ENCODE measurements at regions not wholly inside any gene's neighbourhood (a gene's known extent, or its start where the extent isn't known, plus 50 kb on each side); places are given as distances from the start of the nearest gene placed in this dataset.

DNA sequence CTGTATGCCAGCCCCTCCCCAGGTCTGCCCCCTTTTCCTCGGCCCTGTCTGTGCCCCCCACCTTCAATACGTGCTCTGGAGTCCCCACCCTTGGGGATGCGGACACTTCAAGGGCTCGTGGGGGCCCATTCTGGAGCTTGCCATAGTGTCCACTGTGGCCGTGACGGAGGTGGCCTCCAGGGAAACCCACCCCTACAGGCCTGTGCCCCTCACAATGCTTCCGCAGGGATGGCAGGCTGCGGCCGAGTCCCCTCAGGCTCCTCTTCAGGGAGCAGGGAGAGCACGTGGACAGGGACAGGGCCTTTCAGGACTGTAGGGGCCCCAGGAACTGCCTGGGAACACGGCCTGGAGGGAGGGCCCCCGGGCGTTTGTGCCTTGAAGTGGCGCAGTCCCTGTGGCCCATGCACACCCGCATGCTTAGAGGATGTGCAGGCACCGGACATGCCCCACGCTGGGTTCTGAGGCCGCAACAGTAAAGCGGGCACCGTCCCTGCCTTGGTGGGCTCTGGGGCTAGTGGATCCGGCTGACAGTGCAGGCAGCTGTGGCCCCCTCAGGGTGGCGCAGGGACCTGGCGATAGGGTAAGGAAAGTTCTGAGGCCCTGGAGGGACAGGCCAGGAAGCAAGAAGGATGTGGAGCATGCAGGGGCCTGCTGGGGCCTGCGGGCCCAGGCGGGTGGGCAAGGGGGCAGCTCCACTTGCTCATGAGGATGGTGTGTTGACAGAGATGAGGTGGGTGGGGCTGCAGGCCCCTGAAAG lies 209.0 kb upstream of the RTL1 start:
- H3K9me3 Mint-ChIP-seq, result no peaks in the 10 kb centered on the region
- no peaks in the 10 kb centered on the region for H3K36me3 Mint-ChIP-seq
- H3K27me3 Mint-ChIP-seq, result no peaks in the 10 kb centered on the region
- no peak for DNase-seq
- no peaks in the 10 kb centered on the region for H3K4me1 Mint-ChIP-seq
- no peak overlapping the region for H3K4me3 Mint-ChIP-seq
- no peak overlapping the region for H3K27ac Mint-ChIP-seq

DNA sequence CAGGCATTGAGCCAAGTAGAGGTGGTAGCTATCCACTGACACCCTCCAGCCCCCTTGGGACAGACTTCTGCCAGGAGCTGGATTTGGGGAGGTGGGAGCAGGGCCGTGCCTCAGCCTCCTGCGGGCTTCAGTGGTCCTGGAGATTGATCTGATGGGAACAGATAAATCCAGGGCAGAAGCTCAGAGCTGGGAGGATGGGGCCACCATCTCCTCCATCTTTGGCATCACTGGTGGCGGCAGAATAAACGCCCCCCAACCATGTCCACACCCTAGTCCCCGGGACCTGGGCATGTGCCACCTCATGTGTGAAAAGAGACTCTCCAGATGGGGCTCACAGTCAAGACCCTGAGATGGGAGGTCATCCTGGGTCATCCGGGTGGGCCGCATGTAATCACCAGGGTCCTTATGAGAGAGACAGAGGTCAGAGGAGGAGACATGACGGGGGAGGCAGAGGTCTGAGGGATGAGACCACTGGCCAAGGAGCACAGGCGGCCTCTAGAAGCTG lies 209.6 kb upstream of the RTL1 start:
- Mint-ChIP-seq H3K9me3 (no peaks in the 10 kb centered on the region), H3K4me1 (no peaks in the 10 kb centered on the region), H3K27me3 (no peaks in the 10 kb centered on the region), H3K4me3 (no peak overlapping the region), H3K27ac (no peak overlapping the region), H3K36me3 (no peaks in the 10 kb centered on the region)
- DNase-seq, result no peak

DNA sequence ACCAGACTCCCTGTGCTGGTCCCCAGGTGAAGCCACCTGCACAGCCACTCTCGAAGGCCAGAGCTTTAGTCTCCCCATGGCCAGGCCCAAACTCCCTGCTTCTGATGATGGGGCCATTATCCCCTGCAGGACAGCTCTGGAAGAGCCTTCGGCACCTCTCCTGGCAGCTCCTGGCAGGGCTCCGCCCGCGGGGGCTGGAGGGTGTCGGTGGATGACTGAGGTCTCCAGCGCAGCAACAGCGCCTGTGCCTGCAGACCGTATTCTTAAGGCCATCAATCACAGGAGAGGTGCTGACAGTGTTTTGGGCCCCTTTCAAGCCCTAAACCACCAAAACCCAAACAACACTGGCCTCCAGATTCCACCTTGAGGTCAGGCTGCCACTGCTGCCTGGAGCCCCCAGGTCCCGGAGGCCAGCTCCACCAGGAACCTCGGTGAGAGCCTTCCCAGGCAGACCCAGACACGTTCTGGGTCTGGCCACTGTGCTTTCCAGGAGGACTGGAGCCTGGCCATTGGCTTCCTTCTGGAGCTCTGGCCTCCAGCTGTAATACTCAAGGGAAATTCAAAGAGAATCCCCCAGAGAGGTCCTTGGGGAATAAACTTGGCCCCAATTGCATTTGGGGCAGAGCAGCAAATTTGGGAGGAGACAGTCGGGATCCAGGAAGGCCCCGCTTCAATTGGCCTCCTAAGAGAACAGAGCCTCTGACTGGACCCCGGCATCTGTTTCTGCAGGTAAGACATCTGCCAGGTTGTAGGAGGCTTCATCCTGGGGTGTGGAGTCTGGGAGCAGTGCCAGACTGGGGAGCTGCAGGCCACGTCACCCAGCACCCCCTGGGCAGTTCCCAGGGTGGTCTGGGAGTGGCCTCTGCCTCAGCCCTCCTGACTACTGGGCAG lies 210.6 kb upstream of the RTL1 start:
- H3K36me3 Mint-ChIP-seq, result no peaks in the 10 kb centered on the region
- no peak for DNase-seq
- H3K9me3 Mint-ChIP-seq, result no peaks in the 10 kb centered on the region
- H3K27ac Mint-ChIP-seq, result no peak overlapping the region
- H3K27me3 Mint-ChIP-seq, result peaks cover 4% of the 10 kb centered on the region
- H3K4me1 Mint-ChIP-seq, result no peaks in the 10 kb centered on the region
- no peak overlapping the region for H3K4me3 Mint-ChIP-seq

DNA sequence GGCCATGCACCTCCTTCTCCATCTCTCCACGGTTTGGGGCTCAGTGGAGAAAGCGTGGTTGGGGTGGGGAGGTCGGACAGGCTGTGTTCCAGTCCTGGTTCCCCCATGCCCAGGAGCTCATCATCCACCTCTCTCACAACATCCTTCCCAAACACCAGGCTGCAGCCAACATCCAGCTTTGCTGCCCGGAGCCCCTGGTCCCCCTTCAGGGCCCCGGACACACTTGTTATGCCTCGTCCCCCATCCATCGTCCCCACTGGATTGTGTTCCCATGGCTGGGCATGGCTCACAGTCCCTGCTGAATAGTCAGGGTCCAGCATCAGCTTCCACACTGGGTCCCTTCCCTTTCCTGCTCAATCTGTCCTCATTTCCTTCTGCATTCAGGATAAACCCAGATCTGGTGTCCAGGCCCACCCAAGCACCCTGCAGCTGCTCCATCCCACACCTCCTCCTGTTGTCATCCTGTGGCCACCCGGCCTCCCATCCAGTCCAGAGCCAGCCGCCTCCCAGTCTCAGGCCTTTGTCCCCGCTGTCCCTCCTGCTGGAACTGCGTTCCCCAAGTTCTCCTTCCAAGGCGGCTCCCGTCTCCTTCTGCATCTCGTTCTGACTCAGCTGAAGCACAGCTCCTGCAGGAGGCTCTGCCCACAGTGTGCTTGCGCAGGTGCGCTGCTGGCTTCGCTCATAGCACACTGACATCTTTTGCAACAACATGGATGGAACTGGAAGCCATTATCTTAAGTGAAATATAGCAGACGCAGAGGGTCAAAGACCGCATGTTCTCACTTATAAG lies 211.4 kb upstream of the RTL1 start:
- Mint-ChIP-seq H3K27ac (no peak overlapping the region), H3K4me1 (peaks cover 5% of the 10 kb centered on the region), H3K27me3 (peaks cover 13% of the 10 kb centered on the region), H3K9me3 (no peaks in the 10 kb centered on the region), H3K36me3 (no peaks in the 10 kb centered on the region), H3K4me3 (no peak overlapping the region)
- no peak for DNase-seq

DNA sequence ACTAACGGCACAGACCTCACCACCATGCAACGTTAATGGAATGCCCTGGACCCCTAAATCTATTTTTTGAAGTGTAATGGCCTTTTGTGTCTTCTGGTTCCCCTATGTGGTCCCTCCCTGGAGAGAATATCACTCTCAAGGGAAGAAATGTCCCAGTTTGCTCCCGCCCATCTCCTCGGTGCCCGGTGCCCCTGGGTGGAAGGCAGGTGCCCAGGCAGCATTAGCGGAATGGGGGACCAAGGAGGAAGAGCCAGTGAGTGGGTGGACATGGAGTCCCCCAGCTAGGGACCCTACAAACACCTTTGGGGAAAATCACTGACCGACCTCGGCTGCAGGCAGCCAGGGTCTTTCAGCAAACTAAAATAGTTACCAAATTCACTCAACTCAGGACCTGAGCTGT lies 212.1 kb upstream of the RTL1 start:
- no peak for DNase-seq
- Mint-ChIP-seq H3K27me3 (peaks cover 16% of the 10 kb centered on the region), H3K27ac (no peak overlapping the region), H3K4me1 (peaks cover 11% of the 10 kb centered on the region), H3K36me3 (no peaks in the 10 kb centered on the region), H3K9me3 (no peaks in the 10 kb centered on the region), H3K4me3 (no peak overlapping the region)

DNA sequence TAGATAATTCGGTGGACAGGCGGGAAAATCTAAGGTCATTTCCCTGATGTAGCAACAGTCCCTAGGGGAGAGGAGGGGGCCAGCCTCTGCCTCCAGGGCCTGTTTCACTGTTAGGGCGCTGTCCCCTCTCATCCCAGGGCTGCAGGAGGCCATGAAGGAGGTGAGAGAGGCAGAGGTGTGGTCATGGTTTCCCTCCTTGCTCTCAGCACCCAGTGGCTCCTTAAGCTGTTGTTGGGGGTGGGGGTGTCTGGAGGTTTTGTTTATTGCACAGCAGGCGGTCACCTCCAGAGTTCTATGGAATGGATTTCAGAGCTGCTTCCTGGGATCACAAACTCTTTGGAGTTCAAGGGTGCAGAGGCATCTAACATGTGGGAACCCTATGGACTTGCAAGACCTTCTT lies 212.5 kb upstream of the RTL1 start:
- peaks cover 14% of the 10 kb centered on the region for H3K4me1 Mint-ChIP-seq
- H3K27ac Mint-ChIP-seq, result no peak overlapping the region
- DNase-seq, result no peak
- peaks cover 16% of the 10 kb centered on the region for H3K27me3 Mint-ChIP-seq
- no peak overlapping the region for H3K4me3 Mint-ChIP-seq
- H3K36me3 Mint-ChIP-seq, result no peaks in the 10 kb centered on the region
- no peaks in the 10 kb centered on the region for H3K9me3 Mint-ChIP-seq

DNA sequence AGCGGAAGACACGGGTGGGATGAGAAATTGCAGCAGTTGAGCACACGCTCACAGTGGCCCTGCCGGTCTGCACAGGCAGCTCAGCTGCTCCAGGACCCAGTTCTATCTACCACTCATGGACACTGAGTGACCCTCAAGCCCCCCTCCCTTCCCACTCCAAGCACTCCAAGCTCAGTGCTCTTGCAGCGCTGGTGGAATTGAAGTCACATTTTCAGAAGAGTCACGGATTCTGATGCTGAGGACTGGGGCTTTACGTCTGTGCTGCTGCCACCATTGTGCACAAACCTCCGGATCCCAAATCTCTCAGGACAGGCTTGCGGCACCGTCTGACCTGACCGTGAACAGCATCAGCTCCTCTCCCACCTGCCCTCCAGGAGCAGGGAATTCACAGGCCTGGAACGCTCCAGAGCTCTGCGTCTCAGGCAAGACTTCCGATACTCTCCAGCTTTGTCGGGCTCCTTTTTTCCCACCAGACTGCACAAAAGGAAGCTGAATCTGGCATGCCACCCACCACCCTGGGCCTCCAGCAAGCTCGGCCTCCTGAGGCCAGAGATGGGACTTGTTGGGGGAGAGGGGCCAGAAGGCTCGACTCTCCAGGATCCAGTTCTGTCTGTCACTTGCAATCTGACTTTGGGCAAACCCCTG lies 213.1 kb upstream of the RTL1 start:
- DNase-seq, result no peak

DNA sequence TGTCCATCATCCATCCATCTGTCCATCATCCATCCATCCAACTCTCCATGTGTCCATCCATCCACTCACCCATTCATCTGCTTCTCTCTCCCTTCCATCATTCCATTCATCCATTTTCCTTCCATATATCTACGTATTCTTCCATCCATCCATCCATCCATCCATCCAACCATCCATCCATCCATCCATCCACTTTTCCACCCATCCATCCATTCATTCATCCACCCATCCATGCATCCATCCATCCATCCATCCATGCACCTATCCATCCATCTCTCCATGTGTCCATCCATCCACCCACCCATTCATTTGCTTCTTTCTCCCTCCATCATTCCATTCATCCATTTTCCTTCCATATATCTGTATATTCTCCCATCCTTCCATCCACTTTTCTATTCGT lies 214.0 kb upstream of the RTL1 start:
- Mint-ChIP-seq H3K4me3 (no peak overlapping the region), H3K27me3 (peaks cover 16% of the 10 kb centered on the region), H3K27ac (no peak overlapping the region), H3K36me3 (no peaks in the 10 kb centered on the region), H3K4me1 (peaks cover 14% of the 10 kb centered on the region), H3K9me3 (no peaks in the 10 kb centered on the region)
- no peak for DNase-seq

More for the DNA sequence above, 213.1 kb upstream of the RTL1 start:
- Mint-ChIP-seq H3K27ac (no peak overlapping the region), H3K4me1 (peaks cover 14% of the 10 kb centered on the region), H3K4me3 (no peak overlapping the region), H3K9me3 (no peaks in the 10 kb centered on the region), H3K27me3 (peaks cover 16% of the 10 kb centered on the region), H3K36me3 (no peaks in the 10 kb centered on the region)

DNA sequence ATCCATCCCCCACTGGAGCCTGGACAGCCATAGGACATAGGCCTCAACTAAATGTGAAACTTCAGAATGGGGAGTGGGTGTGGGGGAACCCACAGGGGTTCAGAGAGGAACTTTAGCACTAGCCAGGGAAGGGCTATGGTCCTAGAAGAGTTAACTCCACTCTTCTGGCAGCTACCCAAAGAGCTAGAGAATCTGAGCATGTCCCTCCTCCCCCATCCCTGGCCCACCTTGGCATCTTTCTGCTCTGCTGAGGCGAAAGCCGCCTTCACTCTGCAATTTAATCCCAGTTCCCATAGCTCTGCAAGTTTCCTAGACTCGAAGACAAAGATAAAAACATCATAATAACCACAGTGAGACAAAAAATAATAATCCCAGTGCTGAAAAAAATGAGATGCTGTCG lies 214.7 kb upstream of the RTL1 start:
- H3K27ac Mint-ChIP-seq, result no peak overlapping the region
- no peaks in the 10 kb centered on the region for H3K36me3 Mint-ChIP-seq
- peaks cover 16% of the 10 kb centered on the region for H3K27me3 Mint-ChIP-seq
- no peak overlapping the region for H3K4me3 Mint-ChIP-seq
- H3K4me1 Mint-ChIP-seq, result peaks cover 14% of the 10 kb centered on the region
- no peak for DNase-seq
- no peaks in the 10 kb centered on the region for H3K9me3 Mint-ChIP-seq

DNA sequence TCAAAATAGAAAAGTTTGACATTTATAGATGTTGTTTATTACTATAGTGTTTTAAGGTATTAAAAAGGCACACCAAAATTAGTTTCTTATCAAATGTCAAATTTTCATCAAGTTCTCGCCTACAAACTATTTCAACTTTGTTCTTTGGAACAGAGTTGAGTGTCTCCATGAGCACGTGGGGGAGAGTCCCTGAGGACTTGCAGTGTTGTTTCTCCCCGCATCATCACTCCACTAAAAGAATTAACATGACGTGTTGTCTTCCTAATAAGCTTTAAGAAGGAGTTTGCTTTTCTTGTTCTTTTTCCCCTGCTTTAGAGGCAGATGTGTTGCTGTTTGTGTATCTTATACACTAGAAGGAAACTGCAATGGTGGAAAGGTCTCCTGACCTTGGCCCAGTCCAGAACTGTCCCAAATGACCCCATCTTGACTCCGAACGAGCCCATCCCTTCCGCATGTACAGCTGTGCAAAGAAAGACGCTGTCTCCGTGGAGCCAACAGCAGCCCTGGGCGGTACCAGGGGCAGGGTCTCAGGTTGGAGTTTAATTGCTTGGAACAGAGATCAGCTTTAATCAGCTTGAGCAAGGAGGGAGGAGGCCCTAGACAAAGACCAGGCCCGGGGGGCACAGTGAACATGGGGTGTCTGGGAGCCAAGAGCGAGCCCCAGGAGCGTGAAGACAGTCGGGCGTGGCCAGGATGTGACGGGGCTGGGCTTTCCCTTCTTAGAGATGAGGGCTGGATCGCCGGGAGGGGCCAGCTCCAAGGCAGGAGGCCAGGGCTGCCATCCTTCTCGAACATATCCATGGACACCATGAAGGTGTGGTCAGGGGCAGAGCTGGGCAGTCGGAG lies 215.4 kb upstream of the RTL1 start:
- Mint-ChIP-seq H3K4me3 (no peak overlapping the region), H3K36me3 (no peaks in the 10 kb centered on the region), H3K27me3 (peaks cover 16% of the 10 kb centered on the region), H3K9me3 (no peaks in the 10 kb centered on the region), H3K27ac (no peak overlapping the region), H3K4me1 (peaks cover 14% of the 10 kb centered on the region)
- DNase-seq, result no peak

DNA sequence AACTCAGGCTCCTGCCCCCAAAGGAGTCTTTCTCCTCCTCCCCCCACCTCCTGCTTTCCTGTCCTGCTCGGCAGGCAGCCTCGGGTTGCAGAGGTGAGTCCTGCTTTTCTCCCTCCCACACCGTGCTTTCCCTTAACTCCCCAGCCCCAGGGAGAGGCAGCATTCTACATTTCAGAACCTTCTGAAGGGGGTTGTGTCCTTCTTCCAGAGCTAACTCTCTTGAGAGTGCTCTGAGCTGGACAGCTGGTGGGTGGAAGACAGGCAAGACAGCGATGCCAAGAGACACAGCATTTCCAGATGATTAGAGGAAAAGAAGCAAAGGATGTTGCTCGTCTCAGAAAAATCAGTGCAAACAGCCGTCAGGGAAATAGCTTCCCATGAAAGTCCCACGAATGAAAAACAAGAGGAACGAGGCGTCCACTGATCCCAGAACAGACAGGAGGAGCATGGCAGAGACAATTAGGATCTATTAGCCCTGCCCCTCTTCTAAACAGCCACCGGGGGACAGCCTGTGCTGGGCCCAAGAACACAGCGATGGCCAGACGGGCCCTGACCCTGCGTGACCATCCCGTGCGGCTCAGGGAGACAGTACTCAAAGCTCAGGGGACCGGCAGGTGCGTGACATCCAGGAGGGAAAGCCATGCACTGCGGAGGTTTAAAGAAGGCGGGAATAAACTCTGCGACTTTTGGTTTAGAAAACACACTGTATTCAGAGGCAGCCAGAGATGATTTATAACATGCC lies 216.5 kb upstream of the RTL1 start:
- H3K27ac Mint-ChIP-seq, result peak overlapping the region; percentile 12
- no peaks in the 10 kb centered on the region for H3K36me3 Mint-ChIP-seq
- peaks cover 14% of the 10 kb centered on the region for H3K4me1 Mint-ChIP-seq
- H3K9me3 Mint-ChIP-seq, result no peaks in the 10 kb centered on the region
- no peak for DNase-seq
- peaks cover 16% of the 10 kb centered on the region for H3K27me3 Mint-ChIP-seq
- H3K4me3 Mint-ChIP-seq, result peak overlapping the region; percentile 79

DNA sequence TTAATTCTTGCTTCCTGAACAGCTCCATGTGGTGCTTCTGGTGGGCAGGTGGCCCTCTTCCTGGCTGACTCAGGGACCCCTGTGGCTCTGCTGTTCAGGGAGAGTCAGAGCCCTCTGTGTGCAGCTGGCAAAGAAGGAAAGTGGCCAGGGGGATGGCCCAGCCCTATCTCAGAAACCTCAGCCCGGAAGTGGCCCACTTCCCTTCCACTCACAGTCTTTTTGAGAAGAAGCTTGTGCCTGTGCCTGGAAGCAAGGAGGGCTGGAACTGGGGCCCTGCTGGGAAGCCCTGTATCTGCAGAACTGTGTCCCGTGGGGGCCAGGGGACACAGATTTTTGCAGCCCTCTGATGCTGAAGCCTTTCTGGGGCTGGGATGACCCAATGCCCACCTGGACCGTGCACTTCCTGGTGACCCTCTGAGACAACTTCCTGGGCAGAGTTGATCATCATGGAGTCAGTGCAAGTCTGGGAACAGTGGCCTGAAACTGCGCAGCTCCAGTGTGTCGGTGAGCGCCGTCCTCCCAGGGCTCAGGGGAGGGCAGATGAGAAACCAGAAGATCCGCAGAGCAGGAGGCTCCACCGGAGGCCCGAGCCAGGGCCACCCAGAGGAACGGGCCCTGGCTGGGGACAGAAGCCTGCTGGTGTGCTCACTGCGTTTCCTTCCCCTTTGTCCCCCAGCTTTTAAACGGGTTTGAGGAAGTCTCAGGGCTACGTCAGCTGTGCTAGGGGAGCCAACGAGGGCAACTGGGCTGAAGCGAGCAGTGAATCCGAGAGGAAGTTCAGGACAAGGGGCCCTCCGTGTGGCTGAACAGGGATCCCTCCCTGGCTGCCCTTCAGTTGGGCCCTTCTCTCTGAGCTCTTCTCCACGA lies 217.4 kb upstream of the RTL1 start:
- H3K27me3 Mint-ChIP-seq, result peaks cover 16% of the 10 kb centered on the region
- H3K4me3 Mint-ChIP-seq, result peak overlapping the region; percentile 79
- no peaks in the 10 kb centered on the region for H3K9me3 Mint-ChIP-seq
- no peaks in the 10 kb centered on the region for H3K36me3 Mint-ChIP-seq
- DNase-seq, result peak; percentile 28
- peak overlapping the region; percentile 62 for H3K27ac Mint-ChIP-seq
- H3K4me1 Mint-ChIP-seq, result peaks cover 14% of the 10 kb centered on the region
